ENCODE measurements at regions not wholly inside any gene's neighbourhood (a gene's known extent, or its start where the extent isn't known, plus 50 kb on each side); places are given as distances from the start of the nearest gene placed in this dataset.

DNA sequence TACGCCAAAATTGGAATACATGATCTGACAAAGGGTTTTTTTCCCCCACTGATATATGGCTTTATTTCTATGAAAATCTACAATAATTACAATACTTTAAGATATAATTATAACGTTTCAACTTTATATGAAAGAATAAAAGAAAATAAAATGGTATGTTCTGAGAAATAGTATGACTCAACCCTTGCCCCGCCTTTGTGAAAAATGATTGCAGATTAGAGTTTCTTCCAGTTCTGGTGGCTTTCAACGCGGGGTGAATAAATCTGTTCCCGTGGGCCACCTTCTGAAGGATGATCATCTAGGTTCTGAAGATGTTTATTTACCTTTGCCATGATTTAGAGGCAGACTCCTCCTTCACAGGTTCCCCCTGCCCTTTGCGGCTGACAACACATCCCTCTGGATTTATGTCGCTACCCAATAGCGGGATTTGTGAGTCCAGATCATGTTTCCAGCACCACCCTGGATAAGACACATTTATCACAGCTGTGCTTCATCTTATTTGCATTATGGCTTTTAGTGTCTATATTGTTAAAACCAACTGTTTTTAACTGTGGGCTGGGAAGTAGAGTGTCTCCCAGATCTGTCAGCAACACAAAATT, 607.0 kb upstream of the KIRREL3 start:
- no peak for TF ChIP-seq CTCF (IDR thresholded peaks at IDR 0.05; ENCODE audit: low read depth, low read length)
- no peak for TF ChIP-seq EZH2phosphoT487 (IDR thresholded peaks at IDR 0.05; ENCODE audit: low read depth)

Data from OCI-LY3 (cell line).